Cardiac muscle cell (in vitro differentiated cells and primary cell): ENCODE measurements at regions not wholly inside any gene's neighbourhood (a gene's known extent, or its start where the extent isn't known, plus 50 kb on each side); places are given as distances from the start of the nearest gene placed in this dataset.

Experiments used
- DNase-seq, 2 donors: peaks; one replicate each; pipeline versions ENCODE4 v3.0.0 to v3.0.0-alpha.2; 2010 to 2017; ENCODE audit warnings: low read depth in 1 of 2, low spot score in 1 of 2
- H3K27ac ChIP-seq: fragments of 200-600 bp; sonication (generic); 2 replicates; pipeline ENCODE4 v1.5.1; 2016
- H3K27me3 ChIP-seq: fragments of 200-600 bp; sonication (generic); 2 replicates; pipeline ENCODE4 v1.6.0; 2016; ENCODE audit warnings: control low read depth
- H3K36me3 ChIP-seq: fragments of 200-600 bp; sonication (generic); 2 replicates; pipeline ENCODE4 v1.5.1; 2016; ENCODE audit warnings: control low read depth
- H3K4me1 ChIP-seq: fragments of 200-600 bp; sonication (generic); 2 replicates; pipeline ENCODE4 v1.8.1; 2017; ENCODE audit warnings: low read depth, mild to moderate bottlenecking, mixed run types
- H3K4me3 ChIP-seq: fragments of 200-600 bp; sonication (generic); 2 replicates; pipeline ENCODE4 v1.5.1; 2016; ENCODE audit warnings: mild to moderate bottlenecking
- H3K9me3 ChIP-seq: fragments of 200-600 bp; sonication (generic); 2 replicates; pipeline ENCODE4 v1.5.1; 2017; ENCODE audit warnings: low read depth, mild to moderate bottlenecking, control low read depth
- TF ChIP-seq, protein P1 (sequence below): IDR thresholded peaks from 2 replicates; pipeline ENCODE4 v1.5.1; 2012; ENCODE audit warnings: low read depth, mild to moderate bottlenecking, low read length

DNA sequence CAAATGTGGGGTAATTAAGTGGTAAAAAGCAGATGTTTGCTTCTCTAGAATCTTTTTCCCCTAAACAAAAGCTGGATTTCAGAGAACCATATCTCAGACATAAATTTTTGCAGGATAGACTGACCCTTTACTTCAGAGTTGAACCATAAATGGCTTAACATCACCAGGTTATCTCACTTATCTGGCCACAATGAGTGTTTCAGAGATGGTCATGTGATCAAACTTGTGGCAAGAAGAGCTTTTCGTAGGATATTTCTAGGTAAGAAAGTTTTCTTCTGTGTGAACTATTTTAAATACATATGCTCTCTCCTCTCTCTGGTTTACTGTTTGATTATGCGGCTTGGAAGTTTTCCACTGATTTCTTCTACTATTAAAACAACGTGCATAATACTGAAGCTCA lies 270.2 kb upstream of the TFAP2D start:
- Histone ChIP-seq H3K27ac (no peak overlapping the region), H3K4me1 (peaks cover 2% of the 10 kb centered on the region), H3K4me3 (no peak overlapping the region), H3K27me3 (no peaks in the 10 kb centered on the region), H3K9me3 (no peaks in the 10 kb centered on the region), H3K36me3 (no peaks in the 10 kb centered on the region)
- TF ChIP-seq, protein P1, sequence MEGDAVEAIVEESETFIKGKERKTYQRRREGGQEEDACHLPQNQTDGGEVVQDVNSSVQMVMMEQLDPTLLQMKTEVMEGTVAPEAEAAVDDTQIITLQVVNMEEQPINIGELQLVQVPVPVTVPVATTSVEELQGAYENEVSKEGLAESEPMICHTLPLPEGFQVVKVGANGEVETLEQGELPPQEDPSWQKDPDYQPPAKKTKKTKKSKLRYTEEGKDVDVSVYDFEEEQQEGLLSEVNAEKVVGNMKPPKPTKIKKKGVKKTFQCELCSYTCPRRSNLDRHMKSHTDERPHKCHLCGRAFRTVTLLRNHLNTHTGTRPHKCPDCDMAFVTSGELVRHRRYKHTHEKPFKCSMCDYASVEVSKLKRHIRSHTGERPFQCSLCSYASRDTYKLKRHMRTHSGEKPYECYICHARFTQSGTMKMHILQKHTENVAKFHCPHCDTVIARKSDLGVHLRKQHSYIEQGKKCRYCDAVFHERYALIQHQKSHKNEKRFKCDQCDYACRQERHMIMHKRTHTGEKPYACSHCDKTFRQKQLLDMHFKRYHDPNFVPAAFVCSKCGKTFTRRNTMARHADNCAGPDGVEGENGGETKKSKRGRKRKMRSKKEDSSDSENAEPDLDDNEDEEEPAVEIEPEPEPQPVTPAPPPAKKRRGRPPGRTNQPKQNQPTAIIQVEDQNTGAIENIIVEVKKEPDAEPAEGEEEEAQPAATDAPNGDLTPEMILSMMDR: no peak
- DNase-seq: no peak

DNA sequence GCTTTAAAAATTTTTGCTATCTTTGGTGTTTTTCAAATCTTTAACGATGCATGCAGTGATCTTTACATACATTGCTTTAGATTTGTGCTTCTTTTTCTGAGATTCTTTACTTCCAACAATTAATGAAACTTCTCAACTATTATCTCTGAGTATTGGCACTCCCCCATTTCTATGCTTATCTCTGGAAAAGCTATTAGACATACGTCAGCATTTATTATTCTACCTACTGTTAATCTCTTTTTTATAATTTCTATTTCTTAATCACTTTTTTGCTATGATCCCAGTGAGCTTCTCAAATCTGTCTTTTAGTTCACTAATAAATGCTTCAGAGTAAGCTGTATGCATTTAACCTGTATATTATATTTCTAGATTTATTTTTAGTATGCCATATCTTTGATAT lies 264.2 kb upstream of the TFAP2D start:
- Histone ChIP-seq H3K4me3 (no peak overlapping the region), H3K4me1 (peaks cover 44% of the 10 kb centered on the region), H3K27me3 (no peaks in the 10 kb centered on the region), H3K36me3 (no peaks in the 10 kb centered on the region), H3K27ac (no peak overlapping the region), H3K9me3 (no peaks in the 10 kb centered on the region)
- DNase-seq: no peak
- TF ChIP-seq, protein P1: no peak

DNA sequence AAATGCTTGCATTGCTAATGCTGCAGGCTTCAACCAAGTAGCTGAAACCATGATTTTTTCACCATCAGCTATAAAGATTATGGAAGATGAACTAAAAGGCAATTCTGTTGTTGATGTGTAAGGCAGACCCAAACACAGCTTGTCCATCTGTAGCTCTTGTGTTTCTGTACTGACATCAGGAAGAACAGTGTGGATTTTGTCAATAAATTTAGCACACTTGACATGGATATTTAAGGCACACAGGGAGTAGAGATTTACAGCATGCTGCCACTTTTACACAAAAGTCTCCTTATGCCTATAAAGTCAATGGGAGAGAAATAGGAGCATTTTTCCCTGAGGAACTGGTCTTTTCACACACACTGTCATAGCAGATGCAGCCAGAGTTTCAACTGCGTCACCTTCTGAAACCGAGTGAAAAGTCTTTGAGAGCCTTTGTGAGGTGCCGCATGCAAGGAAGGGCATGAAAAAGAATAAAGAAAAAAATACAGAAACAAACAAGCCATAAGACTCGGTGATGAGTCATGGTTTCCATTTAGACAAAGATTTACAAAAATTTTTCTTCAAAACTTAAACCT lies 261.4 kb upstream of the TFAP2D start:
- Histone ChIP-seq H3K9me3 (no peaks in the 10 kb centered on the region), H3K4me1 (peaks cover 44% of the 10 kb centered on the region), H3K4me3 (no peak overlapping the region), H3K36me3 (no peaks in the 10 kb centered on the region), H3K27ac (no peak overlapping the region), H3K27me3 (no peaks in the 10 kb centered on the region)
- DNase-seq: no peak
- TF ChIP-seq, protein P1: no peak

DNA sequence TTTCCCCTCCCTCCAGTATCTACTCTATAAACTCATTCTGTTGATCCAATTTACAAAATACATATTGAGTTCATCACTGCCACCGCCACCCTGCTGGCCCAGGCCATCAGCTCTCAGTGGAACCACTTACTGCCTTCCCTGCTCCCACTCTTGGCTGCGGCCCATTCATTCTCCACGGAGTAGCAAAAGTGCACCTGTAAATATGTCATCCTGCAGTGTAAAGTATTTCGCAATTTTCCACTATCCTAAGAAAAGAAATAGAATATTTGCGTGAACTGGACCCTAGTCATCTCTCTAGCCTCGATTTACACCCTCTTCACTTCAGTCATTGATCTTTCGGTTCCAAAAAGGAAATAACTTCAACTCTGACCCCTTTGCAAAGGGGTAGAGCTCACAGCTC lies 258.3 kb upstream of the TFAP2D start:
- DNase-seq: no peak
- Histone ChIP-seq H3K27ac (no peak overlapping the region), H3K9me3 (no peaks in the 10 kb centered on the region), H3K4me3 (no peak overlapping the region), H3K36me3 (no peaks in the 10 kb centered on the region), H3K27me3 (no peaks in the 10 kb centered on the region), H3K4me1 (peaks cover 23% of the 10 kb centered on the region)
- TF ChIP-seq, protein P1: no peak

DNA sequence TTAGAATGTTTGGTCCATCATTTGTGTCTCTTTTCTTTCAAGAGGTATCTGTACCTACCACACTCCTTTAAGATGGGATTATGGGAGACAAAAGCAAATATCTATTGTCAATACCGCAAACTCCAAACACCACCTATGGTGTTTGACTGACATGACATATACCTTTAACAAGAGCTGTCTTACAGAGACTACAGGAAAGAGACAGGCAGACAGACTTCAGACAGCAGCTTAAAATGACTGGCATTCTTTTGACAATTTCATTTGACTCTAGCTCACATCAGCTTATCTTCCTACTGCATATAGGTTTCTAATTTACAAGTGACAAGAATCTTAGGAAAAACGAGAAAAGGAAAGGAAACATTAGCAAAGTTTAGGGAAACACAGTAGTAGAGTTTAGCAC lies 256.0 kb upstream of the TFAP2D start:
- Histone ChIP-seq H3K9me3 (no peaks in the 10 kb centered on the region), H3K4me1 (no peaks in the 10 kb centered on the region), H3K27ac (no peak overlapping the region), H3K4me3 (no peak overlapping the region), H3K27me3 (no peaks in the 10 kb centered on the region), H3K36me3 (no peaks in the 10 kb centered on the region)
- no peak for DNase-seq
- TF ChIP-seq, protein P1: no peak

DNA sequence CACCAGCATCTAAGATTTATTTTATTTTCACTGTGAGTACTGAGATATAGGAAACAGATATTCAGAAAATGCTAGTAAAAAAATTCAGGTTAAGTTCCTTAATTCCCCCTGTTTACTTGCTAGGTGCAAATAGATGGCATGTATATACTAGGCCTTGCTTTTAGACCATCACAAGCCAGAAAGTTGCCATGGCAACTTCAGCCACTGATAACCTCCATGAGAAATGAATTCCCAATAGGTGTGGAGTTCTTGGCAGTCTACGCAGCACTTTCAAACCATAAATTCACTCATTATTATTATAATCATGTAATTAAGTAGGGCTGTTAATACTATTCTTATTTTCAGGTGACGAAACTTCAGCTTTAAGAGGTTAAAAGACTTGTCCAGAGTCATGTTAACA lies 251.6 kb upstream of the TFAP2D start:
- no peak for DNase-seq
- TF ChIP-seq, protein P1: no peak
- Histone ChIP-seq H3K27ac (no peak overlapping the region), H3K4me1 (no peaks in the 10 kb centered on the region), H3K9me3 (no peaks in the 10 kb centered on the region), H3K4me3 (no peak overlapping the region), H3K36me3 (no peaks in the 10 kb centered on the region), H3K27me3 (no peaks in the 10 kb centered on the region)
